WTC11 (cell line): ENCODE measurements at regions not wholly inside any gene's neighbourhood (a gene's known extent, or its start where the extent isn't known, plus 50 kb on each side); places are given as distances from the start of the nearest gene placed in this dataset.

Source experiments
- ATAC-seq: fragments of 200-7000 bp; cut with Tn5 transposase; 2 replicates; pipeline ENCODE4 v1.10.0; 2021; ENCODE audit warnings: mild to moderate bottlenecking, moderate library complexity
- CTCF ChIA-PET: fragments of 300-600 bp; sonication (Branson Sonifier 250); formaldehyde crosslinking; loops from one replicate; lab custom pipeline; 2021; ENCODE audit warnings: antibody characterized with exemption; lab: Charles Lee
- POLR2A ChIA-PET: fragments of 350-600 bp; sonication (Branson Sonifier 250); formaldehyde crosslinking; loops from one replicate; lab custom pipeline; 2021; ENCODE audit warnings: antibody characterized with exemption; lab: Charles Lee
- DNase-seq: peaks from one replicate; pipeline ENCODE4 v3.0.0; 2021; ENCODE audit warnings: low spot score
- H3K27ac Mint-ChIP-seq: 2 replicates; pipeline ENCODE4 v1.8.0; 2021; ENCODE audit warnings: mixed read lengths
- H3K27me3 Mint-ChIP-seq: 2 replicates; pipeline ENCODE4 v1.8.0; 2021; ENCODE audit warnings: low read depth, mild to moderate bottlenecking, moderate library complexity, mixed read lengths
- H3K36me3 Mint-ChIP-seq: 2 replicates; pipeline ENCODE4 v1.8.0; 2021; ENCODE audit warnings: mixed read lengths
- H3K4me1 Mint-ChIP-seq: 2 replicates; pipeline ENCODE4 v1.8.0; 2022; ENCODE audit warnings: mixed read lengths
- H3K4me3 Mint-ChIP-seq: 2 replicates; pipeline ENCODE4 v1.8.0; 2021; ENCODE audit warnings: mild to moderate bottlenecking, moderate library complexity, mixed read lengths
- H3K9me3 Mint-ChIP-seq: 2 replicates; pipeline ENCODE4 v1.8.0; 2021; ENCODE audit warnings: mixed read lengths
- NR2C2 ChIP-seq: sonication (generic); formaldehyde crosslinking; IDR thresholded peaks from 2 replicates; pipeline ENCODE4 v1.8.0; 2022; ENCODE audit warnings: mild to moderate bottlenecking, missing genetic modification reagents
- NR3C1 ChIP-seq: sonication (generic); formaldehyde crosslinking; conservative IDR thresholded peaks from 2 replicates; pipeline ENCODE4 v1.8.1; 2023; ENCODE audit warnings: low read depth, mild to moderate bottlenecking, missing genetic modification reagents
- OVOL2 ChIP-seq: fragments of 250-450 bp; sonication (Bioruptor Pico); IDR thresholded peaks from 2 replicates; pipeline ENCODE4 v1.9.0; 2021; ENCODE audit warnings: mild to moderate bottlenecking, borderline replicate concordance
- PRRX2 ChIP-seq: fragments of 250-450 bp; sonication (Bioruptor Pico); IDR thresholded peaks from 2 replicates; pipeline ENCODE4 v1.8.0; 2021; ENCODE audit warnings: mild to moderate bottlenecking
- TCF7 ChIP-seq: sonication (generic); formaldehyde crosslinking; IDR thresholded peaks from 2 replicates; pipeline ENCODE4 v1.8.0; 2022; ENCODE audit warnings: mild to moderate bottlenecking, low read depth, missing genetic modification reagents, moderate library complexity
- ZBTB21 ChIP-seq: sonication (generic); formaldehyde crosslinking; IDR thresholded peaks from 2 replicates; pipeline ENCODE4 v1.8.1; 2023; ENCODE audit warnings: mild to moderate bottlenecking, missing genetic modification reagents, borderline replicate concordance
- ZNF219 ChIP-seq: sonication (generic); formaldehyde crosslinking; IDR thresholded peaks from 2 replicates; pipeline ENCODE4 v1.8.0; 2023; ENCODE audit warnings: missing genetic modification reagents, mild to moderate bottlenecking, borderline replicate concordance
- ZNF396 ChIP-seq: fragments of 250-450 bp; sonication (Bioruptor Pico); IDR thresholded peaks from 2 replicates; pipeline ENCODE4 v1.8.0; 2021; ENCODE audit warnings: mild to moderate bottlenecking, moderate library complexity, borderline replicate concordance
- ZNF416 ChIP-seq: fragments of 250-450 bp; sonication (Bioruptor Pico); IDR thresholded peaks from 2 replicates; pipeline ENCODE4 v1.9.0; 2021; ENCODE audit warnings: mild to moderate bottlenecking, inconsistent platforms
- TF ChIP-seq, protein P1 (sequence below): sonication (generic); formaldehyde crosslinking; IDR thresholded peaks from 2 replicates; pipeline ENCODE4 v1.8.1; 2023; ENCODE audit warnings: mild to moderate bottlenecking, missing genetic modification reagents
- TF ChIP-seq, protein P2 (sequence below): sonication (generic); formaldehyde crosslinking; IDR thresholded peaks from 2 replicates; pipeline ENCODE4 v1.8.0; 2022; ENCODE audit warnings: mild to moderate bottlenecking, missing genetic modification reagents
- TF ChIP-seq, protein P3 (sequence below): sonication (generic); formaldehyde crosslinking; IDR thresholded peaks from 2 replicates; pipeline ENCODE4 v1.8.1; 2022; ENCODE audit warnings: low read depth, mild to moderate bottlenecking, moderate library complexity, missing genetic modification reagents, borderline replicate concordance
- TF ChIP-seq, protein P4 (sequence below): sonication (generic); formaldehyde crosslinking; IDR thresholded peaks from 2 replicates; pipeline ENCODE4 v1.8.1; 2023; ENCODE audit warnings: mild to moderate bottlenecking, missing genetic modification reagents, moderate library complexity
- TF ChIP-seq, protein P5 (sequence below): sonication (generic); formaldehyde crosslinking; IDR thresholded peaks from 2 replicates; pipeline ENCODE4 v1.8.1; 2023; ENCODE audit warnings: mild to moderate bottlenecking, missing genetic modification reagents
- TF ChIP-seq, protein P6 (sequence below): sonication (generic); formaldehyde crosslinking; IDR thresholded peaks from 2 replicates; pipeline ENCODE4 v1.8.1; 2022; ENCODE audit warnings: low read depth, missing genetic modification reagents, borderline replicate concordance
- TF ChIP-seq, protein P7 (sequence below): fragments of 250-450 bp; sonication (Bioruptor Pico); conservative IDR thresholded peaks from 2 replicates; pipeline ENCODE4 v1.9.0; 2021; ENCODE audit warnings: mild to moderate bottlenecking
- TF ChIP-seq, protein P8 (sequence below): sonication (generic); formaldehyde crosslinking; IDR thresholded peaks from 2 replicates; pipeline ENCODE4 v1.8.0; 2022; ENCODE audit warnings: missing genetic modification reagents

DNA sequence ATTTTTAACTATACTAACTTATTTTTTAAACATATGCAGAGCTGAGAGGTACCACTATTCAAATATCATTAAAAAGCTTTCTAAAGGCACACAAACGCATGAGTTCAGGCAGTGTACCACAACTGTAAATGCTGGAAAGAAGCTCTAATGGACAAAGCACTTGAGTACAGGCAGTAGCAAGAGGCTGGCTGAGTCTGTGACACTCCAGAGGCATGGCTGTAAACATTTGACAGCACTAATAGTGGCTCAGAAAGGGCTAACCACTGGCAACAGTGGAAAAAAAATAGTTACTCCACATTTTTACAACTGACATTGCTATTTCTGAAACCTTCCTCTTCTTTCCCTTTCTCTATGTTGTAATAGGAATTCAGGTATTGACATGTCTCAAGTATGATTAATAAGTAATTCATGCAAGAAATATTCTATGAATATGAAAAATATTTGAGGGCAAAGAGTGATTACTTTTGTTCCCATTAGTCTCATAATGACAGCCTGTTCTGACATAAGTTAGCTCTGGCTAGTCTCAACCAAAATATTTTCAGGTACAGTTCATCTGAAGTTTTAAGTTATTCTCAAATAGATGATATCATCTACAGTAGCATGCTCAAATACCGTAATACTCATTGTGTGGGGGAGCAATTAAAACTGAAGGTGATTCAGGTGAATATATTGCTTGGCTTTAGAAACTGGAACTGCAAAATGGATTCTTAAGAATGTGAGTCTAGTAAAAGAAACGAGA is 324.0 kb upstream of the POT1 start:
- H3K4me3 Mint-ChIP-seq = no peak overlapping the region
- peak overlapping the region; percentile 11; the same call in 1 of the 2 replicates for H3K27ac Mint-ChIP-seq
- H3K36me3 Mint-ChIP-seq = peaks cover 31% of the 10 kb centered on the region
- ChIA-PET CTCF (no interaction called here), POLR2A (no interaction called here)
- TF ChIP-seq, protein P1, sequence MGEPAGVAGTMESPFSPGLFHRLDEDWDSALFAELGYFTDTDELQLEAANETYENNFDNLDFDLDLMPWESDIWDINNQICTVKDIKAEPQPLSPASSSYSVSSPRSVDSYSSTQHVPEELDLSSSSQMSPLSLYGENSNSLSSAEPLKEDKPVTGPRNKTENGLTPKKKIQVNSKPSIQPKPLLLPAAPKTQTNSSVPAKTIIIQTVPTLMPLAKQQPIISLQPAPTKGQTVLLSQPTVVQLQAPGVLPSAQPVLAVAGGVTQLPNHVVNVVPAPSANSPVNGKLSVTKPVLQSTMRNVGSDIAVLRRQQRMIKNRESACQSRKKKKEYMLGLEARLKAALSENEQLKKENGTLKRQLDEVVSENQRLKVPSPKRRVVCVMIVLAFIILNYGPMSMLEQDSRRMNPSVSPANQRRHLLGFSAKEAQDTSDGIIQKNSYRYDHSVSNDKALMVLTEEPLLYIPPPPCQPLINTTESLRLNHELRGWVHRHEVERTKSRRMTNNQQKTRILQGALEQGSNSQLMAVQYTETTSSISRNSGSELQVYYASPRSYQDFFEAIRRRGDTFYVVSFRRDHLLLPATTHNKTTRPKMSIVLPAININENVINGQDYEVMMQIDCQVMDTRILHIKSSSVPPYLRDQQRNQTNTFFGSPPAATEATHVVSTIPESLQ (CRISPR knock-in tag) = no peak
- TF ChIP-seq PRRX2 (CRISPR knock-in tag) (no peak), NR3C1 (no peak), OVOL2 (CRISPR knock-in tag) (no peak), ZBTB21 (CRISPR knock-in tag) (no peak), NR2C2 (no peak), TCF7 (CRISPR knock-in tag) (no peak), ZNF416 (CRISPR knock-in tag) (no peak), ZNF396 (CRISPR knock-in tag) (no peak)
- TF ChIP-seq, protein P2, sequence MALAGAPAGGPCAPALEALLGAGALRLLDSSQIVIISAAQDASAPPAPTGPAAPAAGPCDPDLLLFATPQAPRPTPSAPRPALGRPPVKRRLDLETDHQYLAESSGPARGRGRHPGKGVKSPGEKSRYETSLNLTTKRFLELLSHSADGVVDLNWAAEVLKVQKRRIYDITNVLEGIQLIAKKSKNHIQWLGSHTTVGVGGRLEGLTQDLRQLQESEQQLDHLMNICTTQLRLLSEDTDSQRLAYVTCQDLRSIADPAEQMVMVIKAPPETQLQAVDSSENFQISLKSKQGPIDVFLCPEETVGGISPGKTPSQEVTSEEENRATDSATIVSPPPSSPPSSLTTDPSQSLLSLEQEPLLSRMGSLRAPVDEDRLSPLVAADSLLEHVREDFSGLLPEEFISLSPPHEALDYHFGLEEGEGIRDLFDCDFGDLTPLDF = no peak
- TF ChIP-seq, protein P3, sequence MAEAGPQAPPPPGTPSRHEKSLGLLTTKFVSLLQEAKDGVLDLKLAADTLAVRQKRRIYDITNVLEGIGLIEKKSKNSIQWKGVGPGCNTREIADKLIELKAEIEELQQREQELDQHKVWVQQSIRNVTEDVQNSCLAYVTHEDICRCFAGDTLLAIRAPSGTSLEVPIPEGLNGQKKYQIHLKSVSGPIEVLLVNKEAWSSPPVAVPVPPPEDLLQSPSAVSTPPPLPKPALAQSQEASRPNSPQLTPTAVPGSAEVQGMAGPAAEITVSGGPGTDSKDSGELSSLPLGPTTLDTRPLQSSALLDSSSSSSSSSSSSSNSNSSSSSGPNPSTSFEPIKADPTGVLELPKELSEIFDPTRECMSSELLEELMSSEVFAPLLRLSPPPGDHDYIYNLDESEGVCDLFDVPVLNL (CRISPR knock-in tag) = no peak
- TF ChIP-seq, protein P4, sequence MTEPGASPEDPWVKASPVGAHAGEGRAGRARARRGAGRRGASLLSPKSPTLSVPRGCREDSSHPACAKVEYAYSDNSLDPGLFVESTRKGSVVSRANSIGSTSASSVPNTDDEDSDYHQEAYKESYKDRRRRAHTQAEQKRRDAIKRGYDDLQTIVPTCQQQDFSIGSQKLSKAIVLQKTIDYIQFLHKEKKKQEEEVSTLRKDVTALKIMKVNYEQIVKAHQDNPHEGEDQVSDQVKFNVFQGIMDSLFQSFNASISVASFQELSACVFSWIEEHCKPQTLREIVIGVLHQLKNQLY = no peak
- TF ChIP-seq, protein P5, sequence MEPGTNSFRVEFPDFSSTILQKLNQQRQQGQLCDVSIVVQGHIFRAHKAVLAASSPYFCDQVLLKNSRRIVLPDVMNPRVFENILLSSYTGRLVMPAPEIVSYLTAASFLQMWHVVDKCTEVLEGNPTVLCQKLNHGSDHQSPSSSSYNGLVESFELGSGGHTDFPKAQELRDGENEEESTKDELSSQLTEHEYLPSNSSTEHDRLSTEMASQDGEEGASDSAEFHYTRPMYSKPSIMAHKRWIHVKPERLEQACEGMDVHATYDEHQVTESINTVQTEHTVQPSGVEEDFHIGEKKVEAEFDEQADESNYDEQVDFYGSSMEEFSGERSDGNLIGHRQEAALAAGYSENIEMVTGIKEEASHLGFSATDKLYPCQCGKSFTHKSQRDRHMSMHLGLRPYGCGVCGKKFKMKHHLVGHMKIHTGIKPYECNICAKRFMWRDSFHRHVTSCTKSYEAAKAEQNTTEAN (CRISPR knock-in tag) = no peak
- TF ChIP-seq, protein P6, sequence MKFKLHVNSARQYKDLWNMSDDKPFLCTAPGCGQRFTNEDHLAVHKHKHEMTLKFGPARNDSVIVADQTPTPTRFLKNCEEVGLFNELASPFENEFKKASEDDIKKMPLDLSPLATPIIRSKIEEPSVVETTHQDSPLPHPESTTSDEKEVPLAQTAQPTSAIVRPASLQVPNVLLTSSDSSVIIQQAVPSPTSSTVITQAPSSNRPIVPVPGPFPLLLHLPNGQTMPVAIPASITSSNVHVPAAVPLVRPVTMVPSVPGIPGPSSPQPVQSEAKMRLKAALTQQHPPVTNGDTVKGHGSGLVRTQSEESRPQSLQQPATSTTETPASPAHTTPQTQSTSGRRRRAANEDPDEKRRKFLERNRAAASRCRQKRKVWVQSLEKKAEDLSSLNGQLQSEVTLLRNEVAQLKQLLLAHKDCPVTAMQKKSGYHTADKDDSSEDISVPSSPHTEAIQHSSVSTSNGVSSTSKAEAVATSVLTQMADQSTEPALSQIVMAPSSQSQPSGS (CRISPR knock-in tag) = no peak
- H3K9me3 Mint-ChIP-seq = no peaks in the 10 kb centered on the region
- H3K4me1 Mint-ChIP-seq = peaks cover 60% of the 10 kb centered on the region
- no peak for ATAC-seq
- no peak for DNase-seq
- no peaks in the 10 kb centered on the region for H3K27me3 Mint-ChIP-seq

DNA sequence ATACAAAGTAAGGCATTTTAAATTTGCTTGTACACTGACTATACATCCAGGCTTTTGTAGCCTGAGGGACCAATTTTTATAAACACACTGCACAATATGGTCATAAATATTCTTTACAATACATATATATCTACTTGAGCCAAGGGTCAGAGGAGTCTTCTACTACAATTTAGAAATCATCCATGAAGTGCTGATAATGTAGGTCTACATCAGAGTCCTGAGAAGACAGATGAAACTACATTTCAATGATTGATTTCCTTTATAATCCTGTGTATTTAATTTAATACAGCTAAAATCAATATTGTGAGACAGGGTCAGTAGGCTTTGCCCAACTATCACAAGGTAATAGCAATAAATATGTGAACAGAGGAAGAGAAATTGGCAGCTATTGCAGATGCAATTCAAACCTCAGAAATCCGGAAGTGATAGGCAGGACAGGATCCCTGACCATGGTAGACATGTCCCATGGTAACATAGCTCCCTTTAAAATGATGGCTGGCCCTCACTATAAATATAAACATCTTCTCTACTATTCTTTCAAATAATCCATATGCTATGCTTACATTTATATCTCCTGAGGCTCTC is 318.0 kb upstream of the POT1 start:
- no peak for ATAC-seq
- TF ChIP-seq, protein P7, sequence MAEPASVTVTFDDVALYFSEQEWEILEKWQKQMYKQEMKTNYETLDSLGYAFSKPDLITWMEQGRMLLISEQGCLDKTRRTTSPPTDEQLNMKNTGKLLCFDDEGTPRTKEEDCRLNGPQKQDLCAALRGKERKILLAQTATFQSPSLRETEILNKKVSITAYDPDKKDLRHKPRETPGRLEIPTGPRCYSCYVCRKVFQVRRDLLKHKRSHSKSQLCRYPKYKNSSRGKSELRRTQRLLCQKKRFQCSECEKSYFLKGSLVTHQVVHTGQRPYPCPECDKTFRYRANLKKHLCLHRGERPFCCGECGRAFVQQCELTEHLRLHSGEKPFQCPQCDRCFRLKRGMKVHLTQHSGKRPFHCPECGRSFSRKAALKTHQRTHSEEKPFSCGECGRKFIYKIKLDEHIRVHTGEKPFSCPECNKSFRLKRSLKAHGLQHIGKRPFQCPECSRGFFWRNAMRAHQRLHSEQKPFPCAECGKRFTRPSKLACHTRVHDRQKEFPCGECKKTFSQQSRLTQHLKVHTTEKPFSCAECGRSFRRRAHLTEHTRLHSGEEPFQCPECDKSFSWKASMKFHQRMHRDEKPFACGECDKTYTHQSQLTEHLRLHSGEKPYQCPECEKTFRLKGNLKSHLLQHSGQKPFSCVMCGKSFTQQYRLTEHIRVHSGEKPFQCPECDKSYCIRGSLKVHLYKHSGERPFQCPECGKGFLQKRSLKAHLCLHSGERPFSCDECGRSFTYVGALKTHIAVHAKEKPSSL (CRISPR knock-in tag) = peak; percentile 48; the same call in 1 of the 2 replicates
- no peak for TF ChIP-seq ZNF219 (CRISPR knock-in tag)
- TF ChIP-seq, protein P8, sequence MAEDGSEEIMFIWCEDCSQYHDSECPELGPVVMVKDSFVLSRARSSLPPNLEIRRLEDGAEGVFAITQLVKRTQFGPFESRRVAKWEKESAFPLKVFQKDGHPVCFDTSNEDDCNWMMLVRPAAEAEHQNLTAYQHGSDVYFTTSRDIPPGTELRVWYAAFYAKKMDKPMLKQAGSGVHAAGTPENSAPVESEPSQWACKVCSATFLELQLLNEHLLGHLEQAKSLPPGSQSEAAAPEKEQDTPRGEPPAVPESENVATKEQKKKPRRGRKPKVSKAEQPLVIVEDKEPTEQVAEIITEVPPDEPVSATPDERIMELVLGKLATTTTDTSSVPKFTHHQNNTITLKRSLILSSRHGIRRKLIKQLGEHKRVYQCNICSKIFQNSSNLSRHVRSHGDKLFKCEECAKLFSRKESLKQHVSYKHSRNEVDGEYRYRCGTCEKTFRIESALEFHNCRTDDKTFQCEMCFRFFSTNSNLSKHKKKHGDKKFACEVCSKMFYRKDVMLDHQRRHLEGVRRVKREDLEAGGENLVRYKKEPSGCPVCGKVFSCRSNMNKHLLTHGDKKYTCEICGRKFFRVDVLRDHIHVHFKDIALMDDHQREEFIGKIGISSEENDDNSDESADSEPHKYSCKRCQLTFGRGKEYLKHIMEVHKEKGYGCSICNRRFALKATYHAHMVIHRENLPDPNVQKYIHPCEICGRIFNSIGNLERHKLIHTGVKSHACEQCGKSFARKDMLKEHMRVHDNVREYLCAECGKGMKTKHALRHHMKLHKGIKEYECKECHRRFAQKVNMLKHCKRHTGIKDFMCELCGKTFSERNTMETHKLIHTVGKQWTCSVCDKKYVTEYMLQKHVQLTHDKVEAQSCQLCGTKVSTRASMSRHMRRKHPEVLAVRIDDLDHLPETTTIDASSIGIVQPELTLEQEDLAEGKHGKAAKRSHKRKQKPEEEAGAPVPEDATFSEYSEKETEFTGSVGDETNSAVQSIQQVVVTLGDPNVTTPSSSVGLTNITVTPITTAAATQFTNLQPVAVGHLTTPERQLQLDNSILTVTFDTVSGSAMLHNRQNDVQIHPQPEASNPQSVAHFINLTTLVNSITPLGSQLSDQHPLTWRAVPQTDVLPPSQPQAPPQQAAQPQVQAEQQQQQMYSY = no peak
- no peak for DNase-seq
- ChIA-PET CTCF (no interaction called here), POLR2A (interaction anchor here (1.5 kb wide), 1 partner anchor 12 kb away, joined by 3 read pairs; no protein-coding TSS in a partner anchor)
- no peaks in the 10 kb centered on the region for H3K27me3 Mint-ChIP-seq
- H3K4me1 Mint-ChIP-seq = peaks cover 8% of the 10 kb centered on the region
- no peak overlapping the region for H3K4me3 Mint-ChIP-seq
- peaks cover 56% of the 10 kb centered on the region for H3K36me3 Mint-ChIP-seq
- H3K27ac Mint-ChIP-seq = no peak overlapping the region
- H3K9me3 Mint-ChIP-seq = peaks cover 4% of the 10 kb centered on the region; the same call in 1 of the 2 replicates
